ENCODE measurements at regions not wholly inside any gene's neighbourhood (a gene's known extent, or its start where the extent isn't known, plus 50 kb on each side); places are given as distances from the start of the nearest gene placed in this dataset.

GRCh38 chr4:24252121-24252520, 332.2 kb downstream of the DHX15 start:
- no peaks in the 10 kb centered on the region for H3K4me1 ChIP-seq (ENCODE audit: control insufficient read depth, insufficient read depth, low read length)
- Mint-ChIP-seq H3K27me3 (ENCODE audit: low read depth in 2 of 2) (no peaks in the 10 kb centered on the region), H3K36me3 (no peaks in the 10 kb centered on the region), H3K27ac (no peak overlapping the region), H3K9me3 (no peaks in the 10 kb centered on the region), H3K4me1 (no peaks in the 10 kb centered on the region), H3K4me3 (no peak overlapping the region)
- H3K27me3 ChIP-seq (ENCODE audit: control insufficient read depth, insufficient read depth, low read length) = no peaks in the 10 kb centered on the region
- no peaks in the 10 kb centered on the region for H3K36me3 ChIP-seq (ENCODE audit: control insufficient read depth, insufficient read depth, low read length)
- H3K4me3 ChIP-seq (ENCODE audit: low read length) = no peak overlapping the region
- no peaks in the 10 kb centered on the region for H3K9me3 ChIP-seq (ENCODE audit: control insufficient read depth, insufficient read depth, low read length)
- ATAC-seq = no peak
- DNase-seq = no peak
- TF ChIP-seq CTCF (IDR thresholded peaks at IDR 0.05) = no peak
- intact Hi-C loops (cut with micrococcal nuclease) = no loop called here
- 25% methylated on average over 1 of the region's 2 CpGs for WGBS (ENCODE audit: insufficient coverage)
- H3K27ac ChIP-seq (ENCODE audit: low read length) = no peak overlapping the region

- WGBS (ENCODE audit: insufficient coverage) = 68% methylated on average over 2 of the region's 2 CpGs
- H3K4me1 ChIP-seq (ENCODE audit: control insufficient read depth, insufficient read depth, low read length) = no peaks in the 10 kb centered on the region
- H3K27ac ChIP-seq (ENCODE audit: low read length) = no peak overlapping the region
- Mint-ChIP-seq H3K4me3 (no peak overlapping the region), H3K27me3 (ENCODE audit: low read depth in 2 of 2) (no peaks in the 10 kb centered on the region), H3K9me3 (no peaks in the 10 kb centered on the region), H3K27ac (no peak overlapping the region), H3K4me1 (no peaks in the 10 kb centered on the region), H3K36me3 (no peaks in the 10 kb centered on the region)
- DNase-seq = no peak
- H3K36me3 ChIP-seq (ENCODE audit: control insufficient read depth, insufficient read depth, low read length) = no peaks in the 10 kb centered on the region
- no peak for TF ChIP-seq CTCF (IDR thresholded peaks at IDR 0.05)
- no peak for ATAC-seq
- no peak overlapping the region for H3K4me3 ChIP-seq (ENCODE audit: low read length)
- no peaks in the 10 kb centered on the region for H3K27me3 ChIP-seq (ENCODE audit: control insufficient read depth, insufficient read depth, low read length)
- intact Hi-C loops (cut with micrococcal nuclease) = no loop called here
- no peaks in the 10 kb centered on the region for H3K9me3 ChIP-seq (ENCODE audit: control insufficient read depth, insufficient read depth, low read length)
Observed at GRCh38 chr4:24251589-24251988, 332.8 kb downstream of the DHX15 start.

- Mint-ChIP-seq H3K36me3 (no peaks in the 10 kb centered on the region), H3K4me3 (no peak overlapping the region), H3K9me3 (peaks cover 0 to 2% of the 10 kb centered on the region in 2 donors), H3K27ac (no peak overlapping the region), H3K4me1 (no peaks in the 10 kb centered on the region), H3K27me3 (ENCODE audit: low read depth in 2 of 2) (no peaks in the 10 kb centered on the region)
- H3K9me3 ChIP-seq (ENCODE audit: control insufficient read depth, insufficient read depth, low read length) = no peaks in the 10 kb centered on the region
- H3K4me1 ChIP-seq (ENCODE audit: control insufficient read depth, insufficient read depth, low read length) = no peaks in the 10 kb centered on the region
- DNase-seq (no peak), ATAC-seq (no peak)
- intact Hi-C loops (cut with micrococcal nuclease) = no loop called here
- H3K27ac ChIP-seq (ENCODE audit: low read length) = no peak overlapping the region
- H3K27me3 ChIP-seq (ENCODE audit: control insufficient read depth, insufficient read depth, low read length) = no peaks in the 10 kb centered on the region
- no peak for TF ChIP-seq CTCF (IDR thresholded peaks at IDR 0.05)
- no peak overlapping the region for H3K4me3 ChIP-seq (ENCODE audit: low read length)
- 74% methylated on average over 5 of the region's 5 CpGs for WGBS (ENCODE audit: insufficient coverage)
- no peaks in the 10 kb centered on the region for H3K36me3 ChIP-seq (ENCODE audit: control insufficient read depth, insufficient read depth, low read length)
Observed at GRCh38 chr4:24249972-24250371, 334.4 kb downstream of the DHX15 start.
